Kidney epithelial cell (primary cell): ENCODE measurements at regions not wholly inside any gene's neighbourhood (a gene's known extent, or its start where the extent isn't known, plus 50 kb on each side); places are given as distances from the start of the nearest gene placed in this dataset.

ENCODE experiments used
- DNase-seq: peaks from one replicate; pipeline ENCODE4 v3.0.0-alpha.2; 2010; ENCODE audit warnings: low read depth
- H3K27me3 ChIP-seq: 2 replicates; pipeline ENCODE4 v1.6.0; 2011; ENCODE audit warnings: low read length; ENCODE audit not compliant: control insufficient read depth, insufficient read depth
- H3K36me3 ChIP-seq: 2 replicates; pipeline ENCODE4 v1.5.1; 2011; ENCODE audit warnings: low read length; ENCODE audit not compliant: control insufficient read depth, insufficient read depth
- H3K4me3 ChIP-seq: 2 replicates; pipeline ENCODE4 v1.5.1; 2011; ENCODE audit warnings: low read depth, mild to moderate bottlenecking, control low read depth, low read length
- CTCF ChIP-seq: IDR thresholded peaks from 2 replicates; pipeline ENCODE4 v1.5.1; 2011; ENCODE audit warnings: mild to moderate bottlenecking, moderate library complexity, low read length, control low read depth, inconsistent platforms; ENCODE audit not compliant: insufficient read depth, poor library complexity, severe bottlenecking

- no peaks in the 10 kb centered on the region for H3K27me3 ChIP-seq
- no peak for DNase-seq
- TF ChIP-seq CTCF = no peak
- H3K4me3 ChIP-seq = no peak overlapping the region
- no peaks in the 10 kb centered on the region for H3K36me3 ChIP-seq
Measured at GRCh38 chr11:43124272-43124935, 187.4 kb upstream of the API5 start.

DNA sequence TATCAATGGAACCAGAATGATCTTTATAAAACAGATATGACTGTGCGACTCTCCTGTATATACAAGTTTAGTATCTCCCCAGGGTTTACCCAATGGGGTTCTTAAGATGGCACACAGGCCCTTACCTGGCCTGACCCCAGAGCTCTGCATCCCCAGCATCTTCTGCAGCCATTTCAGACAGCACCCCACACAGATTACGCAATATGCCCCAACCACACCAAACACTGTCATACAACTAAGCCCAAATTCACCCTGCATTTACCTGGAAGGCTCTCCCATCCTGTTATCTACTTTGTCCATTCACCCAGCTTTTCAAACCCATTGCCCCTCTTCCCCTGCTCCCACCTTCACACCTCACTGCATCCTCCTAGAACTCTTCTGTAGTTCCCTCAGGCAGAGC is 182.5 kb upstream of the API5 start:
- TF ChIP-seq CTCF = no peak
- no peak for DNase-seq
- no peak overlapping the region for H3K4me3 ChIP-seq

GRCh38 chr11:43130616-43131015 is 181.2 kb upstream of the API5 start:
- Histone ChIP-seq H3K27me3 (no peaks in the 10 kb centered on the region), H3K4me3 (no peak overlapping the region), H3K36me3 (no peaks in the 10 kb centered on the region)
- no peak for TF ChIP-seq CTCF
- no peak for DNase-seq

More for the DNA sequence above, 182.5 kb upstream of the API5 start:
- H3K27me3 ChIP-seq = no peaks in the 10 kb centered on the region
- H3K36me3 ChIP-seq = no peaks in the 10 kb centered on the region

DNA sequence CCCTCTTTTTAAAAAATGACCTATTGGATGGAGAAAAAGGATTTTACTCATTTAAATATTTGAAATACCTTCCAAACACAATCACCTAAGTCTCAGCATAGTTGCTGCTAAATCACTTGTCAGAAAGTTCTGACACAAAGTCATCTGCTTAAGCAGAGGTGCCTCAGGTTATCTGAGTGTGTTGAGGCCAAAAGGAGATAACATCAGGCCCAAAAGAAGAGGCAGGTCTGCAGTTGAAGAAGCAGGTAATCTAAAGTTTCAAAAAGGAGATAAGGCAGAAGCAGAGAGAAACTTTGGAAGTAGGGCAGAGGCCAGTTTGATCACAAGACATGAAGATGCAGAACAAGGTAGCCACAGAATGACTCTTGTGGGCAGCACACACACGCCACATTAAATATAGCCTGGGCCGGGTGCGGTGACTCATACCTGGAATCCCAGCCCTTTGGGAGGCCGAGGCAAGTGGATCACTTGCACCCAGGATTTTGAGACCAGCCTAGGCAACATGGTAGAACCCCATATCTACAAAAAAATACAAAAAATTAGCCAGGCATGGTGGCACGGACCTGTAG is 175.7 kb upstream of the API5 start:
- no peak for DNase-seq
- Histone ChIP-seq H3K27me3 (no peaks in the 10 kb centered on the region), H3K4me3 (no peak overlapping the region), H3K36me3 (no peaks in the 10 kb centered on the region)
- TF ChIP-seq CTCF = no peak

DNA sequence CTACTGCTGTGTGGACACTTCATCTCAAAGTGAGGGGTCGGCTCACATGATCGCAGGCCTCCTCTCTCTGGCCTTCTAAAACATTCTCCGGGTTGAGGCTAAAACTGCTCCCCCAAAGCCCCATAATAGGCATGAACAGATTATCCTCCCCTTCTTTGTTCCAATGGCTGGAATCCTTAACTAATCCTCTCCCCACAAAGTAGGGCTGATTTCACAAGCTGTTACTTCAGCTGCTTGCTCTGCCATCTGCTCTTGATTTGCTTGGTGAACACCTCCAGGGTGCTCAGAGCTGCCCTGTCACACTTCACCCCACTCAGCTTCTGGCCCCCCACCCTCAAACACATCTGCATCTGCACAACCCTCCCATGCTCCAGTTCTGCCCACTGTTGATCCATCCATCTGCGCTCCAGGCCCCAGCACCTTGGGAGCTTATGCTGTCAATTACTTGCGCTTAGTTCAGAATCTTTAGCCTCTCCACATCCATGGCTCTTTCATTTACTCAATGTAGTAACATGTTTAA is 173.1 kb upstream of the API5 start:
- DNase-seq = no peak
- H3K4me3 ChIP-seq = no peak overlapping the region
- no peak for TF ChIP-seq CTCF
- no peaks in the 10 kb centered on the region for H3K27me3 ChIP-seq
- H3K36me3 ChIP-seq = no peaks in the 10 kb centered on the region

GRCh38 chr11:43145653-43146052 is 166.1 kb upstream of the API5 start:
- H3K27me3 ChIP-seq = no peaks in the 10 kb centered on the region
- H3K36me3 ChIP-seq = no peaks in the 10 kb centered on the region
- no peak for TF ChIP-seq CTCF
- DNase-seq = no peak
- no peak overlapping the region for H3K4me3 ChIP-seq
